ENCODE measurements at regions not wholly inside any gene's neighbourhood (a gene's known extent, or its start where the extent isn't known, plus 50 kb on each side); places are given as distances from the start of the nearest gene placed in this dataset.
"Not testable (repeated sequence)": the region's sequence is repeated elsewhere in the genome, so short reads cannot be mapped to it uniquely, and the experiment has no call there.

DNA sequence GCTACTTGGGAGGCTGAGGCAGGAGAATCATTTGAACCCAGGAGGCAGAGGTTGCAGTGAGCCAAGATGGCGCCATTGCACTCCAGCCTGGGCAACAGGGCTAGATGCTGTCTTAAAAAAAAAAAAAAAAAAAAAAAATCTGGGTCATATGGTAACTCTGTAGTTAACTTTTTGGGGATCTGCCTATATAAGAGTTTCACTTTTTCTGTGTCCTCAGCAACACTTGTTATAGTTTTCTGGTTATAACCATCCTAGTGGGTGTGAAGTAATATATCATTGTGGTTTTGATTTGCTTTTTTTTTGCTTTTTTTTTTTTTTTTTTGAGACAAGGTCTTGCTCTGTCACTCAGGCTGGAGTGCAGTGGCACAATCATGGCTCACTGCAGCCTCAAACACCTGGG lies 54.3 kb upstream of the SHB start:
- TF ChIP-seq, protein P1, sequence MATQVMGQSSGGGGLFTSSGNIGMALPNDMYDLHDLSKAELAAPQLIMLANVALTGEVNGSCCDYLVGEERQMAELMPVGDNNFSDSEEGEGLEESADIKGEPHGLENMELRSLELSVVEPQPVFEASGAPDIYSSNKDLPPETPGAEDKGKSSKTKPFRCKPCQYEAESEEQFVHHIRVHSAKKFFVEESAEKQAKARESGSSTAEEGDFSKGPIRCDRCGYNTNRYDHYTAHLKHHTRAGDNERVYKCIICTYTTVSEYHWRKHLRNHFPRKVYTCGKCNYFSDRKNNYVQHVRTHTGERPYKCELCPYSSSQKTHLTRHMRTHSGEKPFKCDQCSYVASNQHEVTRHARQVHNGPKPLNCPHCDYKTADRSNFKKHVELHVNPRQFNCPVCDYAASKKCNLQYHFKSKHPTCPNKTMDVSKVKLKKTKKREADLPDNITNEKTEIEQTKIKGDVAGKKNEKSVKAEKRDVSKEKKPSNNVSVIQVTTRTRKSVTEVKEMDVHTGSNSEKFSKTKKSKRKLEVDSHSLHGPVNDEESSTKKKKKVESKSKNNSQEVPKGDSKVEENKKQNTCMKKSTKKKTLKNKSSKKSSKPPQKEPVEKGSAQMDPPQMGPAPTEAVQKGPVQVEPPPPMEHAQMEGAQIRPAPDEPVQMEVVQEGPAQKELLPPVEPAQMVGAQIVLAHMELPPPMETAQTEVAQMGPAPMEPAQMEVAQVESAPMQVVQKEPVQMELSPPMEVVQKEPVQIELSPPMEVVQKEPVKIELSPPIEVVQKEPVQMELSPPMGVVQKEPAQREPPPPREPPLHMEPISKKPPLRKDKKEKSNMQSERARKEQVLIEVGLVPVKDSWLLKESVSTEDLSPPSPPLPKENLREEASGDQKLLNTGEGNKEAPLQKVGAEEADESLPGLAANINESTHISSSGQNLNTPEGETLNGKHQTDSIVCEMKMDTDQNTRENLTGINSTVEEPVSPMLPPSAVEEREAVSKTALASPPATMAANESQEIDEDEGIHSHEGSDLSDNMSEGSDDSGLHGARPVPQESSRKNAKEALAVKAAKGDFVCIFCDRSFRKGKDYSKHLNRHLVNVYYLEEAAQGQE (IDR thresholded peaks at IDR 0.05; ENCODE audit: insufficient read depth in 1 of 2, low read depth in 2 of 2, low read length in 1 of 2), result not testable (repeated sequence)
- TF ChIP-seq, protein P2, sequence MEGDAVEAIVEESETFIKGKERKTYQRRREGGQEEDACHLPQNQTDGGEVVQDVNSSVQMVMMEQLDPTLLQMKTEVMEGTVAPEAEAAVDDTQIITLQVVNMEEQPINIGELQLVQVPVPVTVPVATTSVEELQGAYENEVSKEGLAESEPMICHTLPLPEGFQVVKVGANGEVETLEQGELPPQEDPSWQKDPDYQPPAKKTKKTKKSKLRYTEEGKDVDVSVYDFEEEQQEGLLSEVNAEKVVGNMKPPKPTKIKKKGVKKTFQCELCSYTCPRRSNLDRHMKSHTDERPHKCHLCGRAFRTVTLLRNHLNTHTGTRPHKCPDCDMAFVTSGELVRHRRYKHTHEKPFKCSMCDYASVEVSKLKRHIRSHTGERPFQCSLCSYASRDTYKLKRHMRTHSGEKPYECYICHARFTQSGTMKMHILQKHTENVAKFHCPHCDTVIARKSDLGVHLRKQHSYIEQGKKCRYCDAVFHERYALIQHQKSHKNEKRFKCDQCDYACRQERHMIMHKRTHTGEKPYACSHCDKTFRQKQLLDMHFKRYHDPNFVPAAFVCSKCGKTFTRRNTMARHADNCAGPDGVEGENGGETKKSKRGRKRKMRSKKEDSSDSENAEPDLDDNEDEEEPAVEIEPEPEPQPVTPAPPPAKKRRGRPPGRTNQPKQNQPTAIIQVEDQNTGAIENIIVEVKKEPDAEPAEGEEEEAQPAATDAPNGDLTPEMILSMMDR (IDR thresholded peaks at IDR 0.05), result not testable (repeated sequence)
- TF ChIP-seq POLR2AphosphoS5 (IDR thresholded peaks at IDR 0.05; ENCODE audit: low read depth, low read length); SIN3A (IDR thresholded peaks at IDR 0.05; ENCODE audit: borderline replicate concordance, insufficient read depth, low read depth, low read length); TCF7L2 (IDR thresholded peaks at IDR 0.05; ENCODE audit: low read depth, low read length): not testable (repeated sequence)
